GM21381 (cell line): ENCODE measurements at regions not wholly inside any gene's neighbourhood (a gene's known extent, or its start where the extent isn't known, plus 50 kb on each side); places are given as distances from the start of the nearest gene placed in this dataset.
"Not testable (repeated sequence)": the region's sequence is repeated elsewhere in the genome, so short reads cannot be mapped to it uniquely, and the experiment has no call there.

Experiments
- ATAC-seq: cut with Tn5 transposase; IDR thresholded peaks from one replicate; pipeline ENCODE4 v1.9.1; 2021; ENCODE audit warnings: mild to moderate bottlenecking, moderate library complexity; ENCODE audit not compliant: unreplicated experiment

DNA sequence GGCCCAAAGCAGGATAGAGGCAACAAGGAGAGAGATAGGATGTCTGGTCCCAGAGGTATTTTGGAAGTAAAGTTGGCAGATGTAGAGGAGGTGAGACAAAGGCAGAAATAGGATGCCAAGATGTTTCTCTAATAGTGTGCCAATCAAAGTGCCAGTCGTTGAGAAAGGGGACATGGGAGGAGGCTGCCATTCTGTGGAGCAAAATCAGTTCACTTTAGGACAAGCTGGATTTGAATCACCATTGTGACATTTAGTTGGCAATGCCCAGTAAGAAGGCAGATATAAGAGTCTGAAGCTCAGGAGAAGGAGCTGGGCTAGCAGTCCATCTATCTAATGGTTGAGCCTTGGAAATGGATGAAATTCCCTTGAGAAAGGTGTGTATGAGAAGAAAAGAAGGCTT, 53.8 kb downstream of the ADRB2 start:
- no peak for ATAC-seq

DNA sequence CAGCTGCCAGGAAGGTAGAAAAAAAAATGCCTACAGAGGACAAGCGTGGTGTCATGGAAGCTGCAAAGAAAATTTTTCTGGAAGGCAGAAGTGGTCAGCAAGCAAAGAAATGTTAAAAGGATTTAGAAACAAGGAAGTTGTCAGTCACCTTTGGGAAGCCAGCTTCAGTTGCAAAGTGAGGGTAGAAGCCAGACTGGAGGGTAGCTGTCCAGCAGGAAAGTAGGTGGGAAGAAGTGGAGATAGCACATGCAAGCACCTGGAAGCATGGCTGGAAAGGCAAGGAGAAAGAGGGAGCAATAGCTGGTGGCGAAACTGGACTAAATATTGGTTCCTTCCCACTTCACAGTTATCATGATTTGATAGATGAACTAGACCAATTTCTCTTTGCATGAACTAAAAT, 54.3 kb downstream of the ADRB2 start:
- ATAC-seq: no peak

DNA sequence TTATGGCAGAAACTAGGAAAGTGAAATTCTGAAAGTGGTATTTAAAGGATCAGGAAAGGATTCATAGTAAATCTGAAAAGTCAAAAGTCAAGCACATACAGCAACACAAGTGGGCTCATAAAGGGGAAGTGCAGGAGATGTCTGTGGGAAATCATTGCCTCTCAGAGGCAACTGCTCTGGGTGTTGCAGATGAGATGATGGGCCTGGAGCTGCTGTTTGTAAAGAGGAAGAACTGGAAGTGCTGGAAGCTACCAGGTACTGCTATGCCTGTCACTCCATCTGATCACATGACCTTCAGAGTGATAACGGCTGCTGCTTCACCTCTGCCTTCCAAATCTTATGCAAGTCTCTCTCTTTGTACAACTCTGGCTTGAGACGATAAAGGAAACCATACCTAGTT, 55.9 kb downstream of the ADRB2 start:
- no peak for ATAC-seq

DNA sequence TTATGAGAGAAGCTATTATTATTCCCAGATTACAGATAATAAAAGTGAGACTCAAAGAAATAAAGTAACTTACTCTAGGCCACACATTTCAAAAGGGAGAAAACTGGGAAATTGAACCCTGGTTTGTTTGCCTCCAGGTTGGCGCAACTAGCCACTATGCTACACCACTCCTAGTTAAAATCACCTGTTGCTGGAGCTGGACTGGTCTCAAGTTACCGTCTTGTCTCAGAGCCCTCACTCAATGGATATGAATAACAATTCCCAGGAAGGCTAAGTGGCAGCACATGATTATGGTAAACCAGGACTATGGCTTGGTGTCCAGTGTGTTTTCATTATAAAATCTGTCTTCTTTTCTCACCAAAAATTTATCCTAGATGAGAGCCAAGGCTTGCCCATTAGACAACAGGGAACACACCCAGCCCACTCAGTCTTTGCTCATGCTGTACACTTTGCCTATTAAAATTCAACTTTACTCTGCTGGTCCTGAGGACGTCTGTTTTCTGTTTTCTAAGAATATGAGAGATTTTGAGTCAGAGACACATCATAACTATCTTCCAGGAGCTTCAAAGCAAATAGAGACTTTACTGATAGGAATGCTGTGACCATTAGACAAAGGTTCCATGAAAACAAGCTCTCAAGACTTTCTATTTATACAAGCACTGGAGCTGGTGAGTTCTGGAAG, 58.1 kb downstream of the ADRB2 start:
- ATAC-seq: no peak

DNA sequence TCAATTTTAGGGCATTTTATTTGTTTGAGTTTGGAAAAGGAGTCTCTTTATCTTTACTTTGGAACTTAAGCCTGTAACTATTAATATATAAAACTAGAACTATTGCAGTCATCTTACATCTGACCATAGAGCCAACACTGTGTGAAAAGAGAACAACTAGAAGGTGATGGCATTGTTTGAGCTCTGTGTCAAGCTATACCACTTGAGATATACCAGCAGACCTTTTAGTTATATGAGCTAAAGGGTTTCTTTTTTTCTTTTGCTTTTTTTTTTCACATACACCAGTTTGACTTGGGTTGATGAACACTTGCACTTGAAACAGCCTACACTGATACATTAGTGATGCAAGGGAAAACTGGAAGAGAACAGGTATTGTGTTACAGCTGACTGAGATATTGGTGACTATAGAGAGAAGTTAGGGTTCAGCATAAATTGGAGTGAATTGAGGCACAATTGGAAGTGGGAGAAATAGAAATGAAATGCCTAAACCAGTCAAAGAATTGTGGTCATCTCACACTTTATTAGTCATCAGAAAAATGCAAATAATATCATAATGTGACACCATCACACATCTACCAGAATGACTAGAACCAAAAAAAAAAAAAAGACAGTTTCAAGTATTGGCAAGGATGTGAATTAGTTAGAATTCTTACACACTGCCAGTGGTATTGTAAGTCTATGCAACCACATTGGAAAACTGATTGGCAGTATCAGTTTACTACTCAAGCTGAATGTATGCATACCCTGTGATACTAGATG, 60.9 kb downstream of the ADRB2 start:
- peak; percentile 65 for ATAC-seq

DNA sequence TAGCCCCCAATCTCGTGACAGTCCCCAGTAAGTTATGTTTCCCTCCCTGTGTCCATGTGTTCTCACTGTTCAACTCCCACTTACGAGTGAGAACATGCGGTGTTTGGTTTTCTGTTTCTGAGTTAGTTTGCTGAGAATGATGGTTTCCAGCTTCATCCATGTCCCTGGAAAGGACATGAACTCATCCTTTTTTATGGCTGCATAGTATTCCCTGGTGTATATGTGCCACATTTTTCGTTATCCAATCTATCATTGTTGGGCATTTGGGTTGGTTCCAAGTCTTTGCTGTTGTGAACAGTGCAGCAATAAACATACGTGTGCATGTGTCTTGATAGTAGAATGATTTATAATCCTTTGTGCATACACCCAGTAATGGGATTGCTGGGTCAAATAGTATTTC, 63.5 kb downstream of the ADRB2 start:
- ATAC-seq: not testable (repeated sequence)

DNA sequence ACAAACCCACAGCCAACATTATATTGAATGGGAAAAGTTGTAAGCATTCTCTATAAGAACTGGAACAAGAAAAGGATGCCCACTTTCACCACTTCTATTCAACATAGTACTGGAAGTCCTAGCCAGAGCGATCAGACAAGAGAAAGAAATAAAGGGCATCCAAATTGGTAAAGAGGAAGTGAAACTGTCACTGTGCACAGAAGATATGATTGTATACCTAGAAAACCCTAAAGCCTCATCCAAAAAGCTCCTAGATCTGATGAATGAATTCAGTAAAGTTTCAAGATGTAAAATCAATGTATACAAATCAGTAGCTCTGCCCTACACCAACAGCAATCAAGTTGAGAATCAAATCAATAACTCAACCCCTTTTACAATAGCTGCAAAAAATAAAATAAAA, 69.0 kb downstream of the ADRB2 start:
- ATAC-seq: not testable (repeated sequence)

DNA sequence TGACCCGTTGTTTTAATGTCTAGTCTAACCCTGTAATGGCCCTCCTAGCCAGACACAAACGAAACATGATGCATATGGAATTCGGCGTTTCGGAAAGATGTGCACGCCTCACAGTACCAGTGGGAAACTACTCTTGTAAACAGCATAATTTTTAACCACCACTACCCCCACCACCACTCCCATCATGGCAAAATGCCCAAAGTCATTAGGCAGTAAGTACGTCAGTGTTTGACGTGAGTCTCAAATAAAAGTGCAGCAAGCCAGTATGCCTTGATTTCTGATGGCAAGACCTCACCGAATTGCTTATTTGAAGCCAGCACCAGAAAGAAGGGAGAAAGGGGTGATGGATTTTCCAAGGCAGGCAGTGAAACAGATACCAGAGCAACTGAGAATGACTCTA, 71.4 kb downstream of the ADRB2 start:
- no peak for ATAC-seq

DNA sequence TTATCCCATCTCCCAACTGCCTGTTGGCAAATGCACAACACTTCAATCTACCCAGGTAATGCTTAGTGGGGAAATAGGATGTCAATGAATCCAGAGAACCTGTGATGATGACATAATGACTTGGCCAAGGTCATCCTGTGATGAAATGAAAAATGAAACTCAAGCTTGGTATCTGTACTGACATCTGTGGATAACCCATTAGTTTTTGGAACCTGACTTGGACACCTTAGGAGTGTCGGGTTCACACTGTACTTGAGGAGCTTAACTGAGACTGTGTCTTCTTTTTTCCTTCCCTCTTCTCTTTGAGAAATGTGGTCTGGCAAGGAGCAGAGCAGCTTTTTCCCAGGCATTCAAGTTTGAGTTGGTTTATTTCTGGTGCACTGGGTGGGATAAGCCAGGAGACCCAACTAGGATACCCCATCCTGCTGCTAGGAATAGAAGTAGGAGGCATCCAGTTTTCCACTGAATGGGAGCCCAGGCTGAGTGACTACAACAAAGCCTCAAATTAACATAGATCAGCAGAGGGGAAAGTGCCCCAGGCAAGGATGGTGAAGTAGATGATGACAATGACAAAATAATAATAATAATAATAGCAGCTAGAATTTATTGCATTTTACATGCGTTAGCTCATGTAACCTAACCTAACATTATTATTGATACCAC, 72.1 kb downstream of the ADRB2 start:
- no peak for ATAC-seq

DNA sequence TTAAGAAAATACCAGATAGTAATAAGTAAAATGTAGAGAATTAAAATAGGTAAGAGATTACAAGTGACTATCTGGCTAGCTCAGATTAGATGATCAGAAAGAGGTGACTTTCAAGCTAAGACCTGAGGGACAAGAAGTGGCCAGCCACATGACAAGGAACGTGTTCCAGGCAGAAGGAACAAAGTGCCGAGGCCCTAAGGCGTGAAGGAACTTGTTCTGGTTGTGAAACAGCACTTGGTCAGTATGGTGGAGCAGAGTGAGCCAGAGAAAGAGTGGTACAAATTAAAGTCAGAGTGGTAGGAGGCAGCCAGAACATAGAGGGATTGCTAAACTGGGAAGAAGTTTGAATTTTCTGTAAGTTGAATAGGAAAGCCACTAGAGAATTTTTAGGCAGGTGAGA, 73.6 kb downstream of the ADRB2 start:
- no peak for ATAC-seq

DNA sequence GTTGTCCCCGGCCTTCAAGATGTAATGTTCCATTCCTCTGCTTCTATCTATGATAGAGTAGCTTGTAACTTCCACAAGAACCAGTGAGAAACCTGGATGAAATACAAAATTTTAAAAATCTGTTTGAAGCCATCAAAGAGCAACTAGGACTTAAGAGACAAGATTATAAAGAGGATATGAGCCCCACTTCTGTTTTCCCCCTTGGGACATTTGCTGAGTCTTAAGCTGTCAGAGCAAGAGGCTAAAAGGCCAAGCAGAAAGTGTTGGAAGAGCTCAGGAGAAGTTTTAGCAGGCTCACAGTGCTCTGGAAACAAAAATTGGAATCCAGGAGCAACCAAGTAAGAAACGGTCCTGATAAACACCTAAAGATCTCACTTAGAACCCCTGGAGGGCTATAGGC, 76.1 kb downstream of the ADRB2 start:
- ATAC-seq: no peak

DNA sequence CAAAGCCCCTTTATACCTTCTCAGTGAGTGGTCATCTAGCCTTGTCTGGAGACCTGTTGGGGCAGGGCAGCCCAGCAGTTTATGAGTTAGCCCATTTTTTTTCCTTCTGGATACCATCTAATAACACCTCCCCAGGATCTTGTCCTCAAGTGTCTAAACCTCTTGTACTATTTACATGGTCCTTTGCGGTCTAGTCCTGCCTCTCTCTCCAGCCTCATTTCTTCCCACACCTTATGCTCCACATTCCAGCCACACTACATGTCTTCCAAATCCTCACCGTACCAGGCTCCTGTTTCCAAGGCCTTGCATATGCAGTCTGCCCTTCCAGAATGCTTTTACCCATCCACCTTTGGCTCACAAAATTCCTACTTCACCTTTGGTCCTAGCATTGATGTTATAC, 77.2 kb downstream of the ADRB2 start:
- no peak for ATAC-seq

DNA sequence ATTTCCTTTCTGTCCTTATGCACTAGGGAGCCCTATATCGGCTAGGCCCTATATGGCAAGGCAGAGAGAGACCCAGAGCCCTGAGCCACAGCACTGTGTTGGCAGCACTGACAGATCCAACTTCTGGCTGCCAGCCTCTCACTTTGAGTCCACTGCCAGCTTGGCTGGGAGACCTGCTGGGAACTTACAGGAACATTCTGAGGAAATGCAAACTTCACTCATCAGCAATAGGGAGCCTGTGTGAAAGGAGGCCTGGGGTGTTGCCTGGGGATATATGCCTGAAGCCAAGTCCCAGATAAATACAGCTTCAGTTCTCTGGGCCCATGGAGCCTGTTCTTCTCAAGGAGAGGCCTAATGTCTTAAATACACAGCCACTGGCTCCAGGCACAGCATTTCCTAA, 78.0 kb downstream of the ADRB2 start:
- no peak for ATAC-seq

DNA sequence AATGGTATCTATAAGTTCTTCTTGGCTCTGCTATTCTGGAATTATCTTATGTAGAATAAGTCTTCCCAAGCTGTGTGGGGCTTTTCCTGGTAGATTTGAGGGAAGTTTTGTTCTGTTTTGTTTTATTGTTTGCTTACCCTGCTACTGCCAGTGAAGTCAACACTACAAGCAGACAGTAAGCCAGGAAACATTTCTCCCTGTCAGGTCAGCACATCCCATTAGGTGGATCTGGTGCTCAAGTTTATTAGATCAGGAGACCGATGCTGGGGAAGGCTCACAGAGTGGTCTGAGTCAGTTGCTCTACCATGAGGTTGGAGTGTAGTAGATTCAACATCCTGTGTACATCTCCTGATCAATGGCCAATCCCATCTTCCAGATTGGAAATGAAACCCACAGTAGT, 79.1 kb downstream of the ADRB2 start:
- no peak for ATAC-seq

DNA sequence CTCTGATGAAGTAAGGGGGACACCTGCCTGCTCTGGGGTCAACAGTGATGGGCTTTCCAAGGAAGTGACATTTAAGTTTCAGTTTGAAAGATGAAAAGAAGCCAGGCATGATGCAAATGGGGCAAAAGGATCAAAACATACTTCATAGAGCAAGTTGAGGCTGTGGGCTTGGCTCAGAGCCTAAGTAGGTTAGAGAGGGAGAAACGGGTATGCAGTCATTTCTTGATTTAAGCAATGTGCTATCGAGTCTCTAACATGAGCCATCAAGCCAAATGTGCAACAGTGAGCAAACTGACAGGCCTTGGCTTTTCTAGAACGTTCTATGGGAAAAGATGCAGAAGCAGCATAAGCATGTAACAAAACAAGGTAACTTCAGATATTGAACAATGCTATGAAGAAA, 80.6 kb downstream of the ADRB2 start:
- ATAC-seq: no peak

DNA sequence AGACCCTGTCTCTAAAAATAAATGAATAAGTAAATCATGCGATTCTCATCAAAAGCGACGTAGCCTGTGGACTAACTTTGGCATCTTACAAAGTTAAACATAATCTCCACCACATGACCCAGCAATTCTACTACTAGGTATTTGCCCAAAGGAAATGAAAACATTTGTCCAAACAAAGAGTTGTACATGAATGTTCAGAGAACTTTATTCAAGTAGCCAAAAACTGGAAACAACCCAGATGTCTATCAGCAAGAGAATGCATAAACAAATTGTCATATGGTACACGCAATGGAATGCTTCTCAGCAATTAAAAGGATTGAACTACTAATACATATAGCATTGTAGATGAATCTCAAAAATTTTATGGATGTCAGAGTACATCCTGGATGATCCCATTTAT, 82.6 kb downstream of the ADRB2 start:
- no peak for ATAC-seq

DNA sequence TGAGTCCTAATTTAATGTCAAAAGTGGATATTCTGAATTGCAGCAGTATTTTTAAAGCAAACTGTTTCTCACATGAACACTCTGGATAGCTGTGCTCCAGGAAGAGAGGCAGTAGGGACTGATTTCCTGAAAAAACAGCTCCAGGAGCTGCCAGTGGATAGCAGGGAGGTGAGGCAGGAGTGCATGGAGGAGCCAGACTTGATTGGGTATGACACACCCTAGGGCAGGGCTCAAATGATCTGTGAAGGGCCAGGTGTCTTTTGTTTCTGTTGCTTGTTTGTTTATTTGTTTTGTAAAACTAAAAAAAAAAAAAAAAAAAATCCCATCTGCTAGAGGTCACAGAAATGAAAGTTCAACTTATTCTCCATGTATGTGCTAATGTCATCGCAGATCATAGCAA, 83.4 kb downstream of the ADRB2 start:
- ATAC-seq: no peak

DNA sequence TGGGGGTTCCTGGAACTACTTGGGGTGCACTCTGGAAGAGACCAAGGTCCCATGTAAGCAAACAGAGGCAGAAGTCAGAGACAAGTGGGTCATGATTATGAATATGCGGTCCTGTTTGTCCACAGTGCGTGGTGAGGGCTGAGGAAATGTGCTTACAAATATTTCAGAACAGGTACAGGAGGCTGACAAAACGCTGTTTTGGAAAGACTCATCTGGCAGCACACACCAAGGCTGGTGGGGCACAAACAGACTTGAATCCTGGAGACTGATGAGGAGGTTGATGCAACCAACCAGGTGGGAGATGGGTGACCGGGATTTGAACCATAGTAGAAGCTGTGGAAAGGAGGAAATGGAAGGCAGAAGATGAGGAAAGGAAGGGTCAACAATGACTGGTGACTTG, 83.8 kb downstream of the ADRB2 start:
- ATAC-seq: no peak

DNA sequence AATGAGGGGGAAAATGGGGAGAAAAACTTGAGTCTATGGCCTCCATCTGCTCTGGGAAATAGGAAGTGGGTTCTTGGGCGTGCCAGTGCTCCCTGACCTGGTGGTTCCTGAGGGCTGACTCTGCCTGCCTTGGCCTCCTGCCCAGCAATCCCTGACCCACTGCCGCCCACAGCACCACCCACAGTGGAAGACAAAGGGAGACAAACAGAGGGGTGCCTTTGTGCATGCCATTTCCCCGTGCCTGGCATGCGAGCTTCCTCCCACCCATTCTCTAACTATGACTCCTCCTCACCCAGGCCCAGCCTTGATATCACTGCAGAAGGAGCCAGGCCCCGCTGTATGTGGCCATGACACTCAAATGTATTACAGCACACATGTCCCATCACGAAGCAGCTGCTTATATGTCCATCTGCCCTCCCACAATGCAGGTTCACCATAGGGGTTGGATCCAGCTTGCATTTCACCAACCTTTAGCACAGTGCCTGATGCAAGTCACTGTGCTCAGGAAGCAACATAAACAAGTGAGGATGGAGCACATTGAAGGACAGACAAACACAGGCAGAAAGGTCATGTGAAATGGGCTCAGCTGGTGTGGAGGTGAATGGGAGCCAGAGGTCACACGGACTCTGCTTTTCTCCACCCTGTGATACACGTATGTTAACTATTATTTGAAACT, 84.4 kb downstream of the ADRB2 start:
- no peak for ATAC-seq

DNA sequence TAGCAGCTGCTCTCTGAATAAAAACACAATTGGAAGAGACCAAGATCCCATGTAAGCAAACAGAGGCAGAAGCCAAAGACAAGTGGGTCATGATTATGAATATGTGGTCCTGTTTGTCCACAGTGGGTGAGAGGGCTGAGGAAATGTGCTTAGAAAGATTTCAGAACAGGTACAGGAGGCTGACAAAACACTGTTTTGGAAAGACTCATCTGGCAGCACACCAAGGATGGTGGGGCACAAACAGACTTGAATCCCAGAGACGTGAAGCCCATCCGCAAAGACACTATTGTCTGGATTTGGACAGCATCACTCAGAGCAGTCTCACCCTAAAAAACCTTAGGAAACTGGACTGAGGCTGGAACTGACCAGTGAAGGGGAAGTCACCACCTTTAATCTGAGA, 85.0 kb downstream of the ADRB2 start:
- no peak for ATAC-seq

DNA sequence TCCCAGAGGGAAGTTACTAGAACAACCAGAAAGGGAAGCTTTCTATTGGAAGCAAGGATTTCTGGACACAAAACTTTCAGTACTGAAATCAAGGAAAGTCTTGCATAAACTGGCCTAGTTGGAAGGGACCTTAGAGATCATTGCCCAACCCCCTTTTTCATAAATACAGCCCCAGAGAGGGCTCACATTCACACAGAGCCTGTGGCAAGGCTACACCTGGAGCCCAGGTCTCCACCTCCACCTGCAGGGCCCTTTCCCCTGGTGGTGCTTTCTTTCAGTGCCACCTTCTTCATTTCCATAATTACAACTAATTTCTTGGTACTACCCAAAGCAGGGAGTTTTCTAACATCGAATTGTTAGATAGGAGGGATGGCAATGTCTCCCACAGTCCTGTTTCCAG, 85.7 kb downstream of the ADRB2 start:
- ATAC-seq: no peak
